ENCODE measurements at regions not wholly inside any gene's neighbourhood (a gene's known extent, or its start where the extent isn't known, plus 50 kb on each side); places are given as distances from the start of the nearest gene placed in this dataset.

GRCh38 chr2:63767307-63767706, 74.4 kb upstream of the UGP2 start:
- intact Hi-C loops (cut with DNase I) = no loop called here
- DNase-seq (no peak), ATAC-seq (no peak)

DNA sequence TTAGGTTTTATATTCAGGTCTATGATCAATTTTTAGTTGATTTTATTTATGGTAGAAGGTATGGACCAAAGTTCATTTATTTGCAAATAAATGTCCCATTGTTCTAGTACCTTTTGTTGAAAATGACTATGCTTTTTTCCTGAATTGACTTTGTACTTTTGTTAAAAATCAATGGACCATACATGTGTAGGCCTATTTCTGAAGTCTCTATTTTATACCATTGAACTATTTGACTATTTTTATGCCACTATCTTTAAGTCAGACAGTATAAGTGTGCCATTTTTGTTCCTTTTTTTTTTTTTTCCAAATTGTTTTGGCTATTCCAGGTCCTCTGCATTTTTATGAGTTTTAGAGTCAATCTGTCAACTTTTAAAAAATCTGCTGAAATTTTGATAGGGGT, 73.6 kb upstream of the UGP2 start:
- DNase-seq (no peak), ATAC-seq (no peak)
- intact Hi-C loops (cut with DNase I) = no loop called here

- ATAC-seq (no peak), DNase-seq (no peak)
- intact Hi-C loops (cut with DNase I) = no loop called here
Observed at GRCh38 chr2:63769915-63770314, 71.8 kb upstream of the UGP2 start.

- intact Hi-C loops (cut with DNase I) = no loop called here
- ATAC-seq = no peak
Observed at GRCh38 chr2:63772061-63772460, 69.6 kb upstream of the UGP2 start.

GRCh38 chr2:63775191-63775590, 66.5 kb upstream of the UGP2 start:
- intact Hi-C loops (cut with DNase I) = no loop called here
- ATAC-seq = no peak

More at GRCh38 chr2:63772061-63772460, 69.6 kb upstream of the UGP2 start:
- no peak for DNase-seq

DNA sequence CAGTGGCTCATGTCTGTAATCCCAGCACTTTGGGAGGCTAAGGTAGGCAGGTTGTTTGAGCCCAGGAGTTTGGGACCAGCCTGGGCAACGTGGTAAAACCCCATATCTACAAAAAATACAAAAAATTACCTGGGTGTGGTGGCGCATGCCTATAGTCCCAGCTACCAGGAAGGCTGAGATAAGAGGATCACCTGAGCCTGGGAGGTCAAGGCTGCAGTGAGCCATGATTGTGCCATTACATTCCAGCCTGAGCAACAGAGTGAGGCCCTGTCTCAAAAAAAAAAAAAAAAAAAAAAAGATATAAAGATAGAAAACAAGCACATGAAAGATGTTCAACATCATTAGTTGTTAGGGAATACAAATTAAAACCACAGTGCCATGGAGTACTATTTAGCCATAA, 65.3 kb upstream of the UGP2 start:
- DNase-seq = no peak
- ATAC-seq = no peak
- intact Hi-C loops (cut with DNase I) = no loop called here

More at GRCh38 chr2:63775191-63775590, 66.5 kb upstream of the UGP2 start:
- DNase-seq = no peak

DNA sequence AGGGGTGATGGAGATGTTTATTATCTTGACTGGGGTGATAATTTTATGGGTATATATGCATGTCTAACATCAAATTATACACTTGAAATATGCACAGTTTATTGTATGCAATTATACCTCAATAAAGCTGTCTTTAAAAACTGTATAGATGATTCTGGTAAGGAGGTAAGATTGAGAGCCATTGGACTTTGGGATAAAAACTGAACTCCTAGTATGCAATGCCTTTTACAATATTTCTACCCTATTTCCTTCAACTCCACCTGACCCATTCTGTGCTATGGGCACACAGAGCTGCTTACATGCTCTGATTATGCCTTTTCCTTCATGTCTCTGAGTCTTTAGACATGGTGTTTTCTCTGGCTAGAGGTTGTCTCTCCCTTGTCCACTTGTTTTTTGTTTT, 63.9 kb upstream of the UGP2 start:
- ATAC-seq (no peak), DNase-seq (no peak)
- intact Hi-C loops (cut with DNase I) = no loop called here

DNA sequence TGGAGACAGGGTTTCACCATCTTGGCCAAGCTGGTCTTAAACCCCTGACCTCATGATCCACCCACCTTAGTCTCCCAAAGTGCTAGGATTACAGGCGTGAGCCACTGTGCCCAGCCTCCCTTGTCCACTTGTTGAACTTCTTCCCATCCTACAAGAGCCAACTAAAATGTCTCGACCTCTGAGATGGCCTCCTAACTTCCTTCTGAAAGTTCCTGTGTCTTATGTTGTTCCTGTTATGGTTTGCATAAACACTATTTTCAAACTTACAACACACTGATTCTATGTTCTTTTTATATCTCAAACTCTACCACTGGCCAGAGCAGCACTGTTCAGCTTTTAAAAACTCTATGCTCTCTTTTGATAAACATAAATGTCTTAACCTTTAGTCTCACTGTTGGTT, 63.3 kb upstream of the UGP2 start:
- intact Hi-C loops (cut with DNase I) = no loop called here
- ATAC-seq = no peak
- no peak for DNase-seq

DNA sequence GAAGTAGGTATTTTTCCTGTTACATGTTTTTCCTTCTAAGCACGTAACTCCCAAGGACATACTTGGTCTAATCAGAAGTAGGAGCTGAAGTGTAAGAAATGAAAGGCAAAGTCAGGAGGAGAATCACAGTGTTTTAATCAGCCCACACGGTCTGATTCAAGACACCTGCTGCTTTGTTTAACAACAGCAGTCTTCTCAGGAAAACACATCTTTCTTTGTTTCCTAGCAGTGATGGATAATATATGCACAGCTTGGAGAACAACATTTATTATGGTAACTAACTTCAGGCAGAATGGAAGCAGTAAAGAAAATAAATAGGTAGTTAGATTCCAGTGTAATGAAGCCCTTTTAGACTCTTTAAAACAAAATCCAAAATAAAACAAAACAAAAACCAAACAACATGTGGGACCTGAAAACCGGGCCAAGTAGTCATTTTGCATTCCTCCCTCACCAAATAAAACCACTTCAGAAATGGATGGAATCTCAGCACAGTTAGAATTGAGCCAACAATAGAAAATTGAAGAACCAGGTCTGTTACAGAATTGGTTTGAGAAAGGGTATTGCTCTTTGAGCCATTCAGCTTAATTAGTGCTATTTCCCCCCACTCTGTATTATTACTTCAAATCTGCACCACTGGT, 61.1 kb upstream of the UGP2 start:
- intact Hi-C loops (cut with DNase I) = no loop called here
- DNase-seq (no peak), ATAC-seq (no peak)

DNA sequence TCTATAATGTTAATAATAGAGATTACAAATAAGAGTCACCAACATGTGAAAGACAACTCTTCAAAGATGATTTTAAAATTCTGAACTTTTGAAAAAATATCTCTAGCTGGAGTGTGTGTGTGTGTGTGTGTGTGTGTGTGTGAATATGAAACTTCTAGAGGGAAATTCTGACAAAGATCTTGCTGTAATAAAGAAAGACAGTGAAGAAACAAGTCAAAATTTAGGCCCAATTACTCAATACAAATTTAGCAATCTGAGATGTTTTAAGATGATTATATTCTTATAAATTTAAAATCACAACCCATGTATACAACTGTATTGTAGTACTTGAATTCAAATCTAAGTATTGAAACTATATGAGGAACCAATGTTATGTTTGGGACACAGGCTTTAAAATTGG, 57.2 kb upstream of the UGP2 start:
- no peak for ATAC-seq
- DNase-seq = no peak
- intact Hi-C loops (cut with DNase I) = no loop called here

DNA sequence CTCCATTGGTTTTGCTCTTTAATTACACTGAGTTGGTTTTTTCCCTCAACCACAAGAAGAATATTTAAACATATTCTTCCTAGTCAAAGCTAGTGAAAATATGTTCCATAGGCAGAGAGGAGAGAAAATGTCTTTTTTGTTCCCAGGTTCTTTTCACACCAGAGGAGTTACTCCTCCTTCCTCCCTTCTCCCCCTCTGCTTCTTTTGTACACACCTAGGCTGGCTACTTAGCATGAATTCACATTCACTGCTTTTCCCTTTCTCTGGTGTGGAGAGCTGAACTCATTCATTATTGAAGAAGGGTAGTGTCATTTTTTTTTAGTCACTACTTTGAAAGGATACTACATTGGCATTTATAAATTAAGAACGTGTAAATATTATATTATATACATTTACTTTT, 56.6 kb upstream of the UGP2 start:
- intact Hi-C loops (cut with DNase I) = no loop called here
- DNase-seq (no peak), ATAC-seq (no peak)

- intact Hi-C loops (cut with DNase I) = no loop called here
- no peak for ATAC-seq
- no peak for DNase-seq
Observed at GRCh38 chr2:63786471-63786870, 55.2 kb upstream of the UGP2 start.

DNA sequence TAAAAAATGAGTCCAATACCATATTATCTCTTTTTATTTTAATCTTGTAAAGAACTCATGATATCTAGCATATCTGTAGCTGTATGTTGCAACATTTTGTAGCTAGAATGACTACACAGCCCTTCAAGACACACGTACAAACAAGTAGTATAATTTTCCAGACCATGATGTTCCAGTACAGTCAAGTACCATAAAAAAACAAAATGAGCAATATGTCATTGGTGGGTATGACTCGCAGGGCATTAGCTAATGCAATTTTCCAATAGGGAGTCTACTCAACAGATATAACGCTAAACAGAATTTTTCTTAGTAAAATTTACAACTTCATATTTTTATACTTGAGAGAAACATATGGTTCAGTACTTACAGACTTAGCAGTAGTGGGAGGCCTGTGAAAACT, 53.6 kb upstream of the UGP2 start:
- ATAC-seq = peak in 1 of 2 donors; percentile 61
- DNase-seq = no peak
- intact Hi-C loops (cut with DNase I) = no loop called here

GRCh38 chr2:63789338-63790020, 52.2 kb upstream of the UGP2 start:
- DNase-seq (no peak), ATAC-seq (no peak)
- intact Hi-C loops (cut with DNase I) = no loop called here

DNA sequence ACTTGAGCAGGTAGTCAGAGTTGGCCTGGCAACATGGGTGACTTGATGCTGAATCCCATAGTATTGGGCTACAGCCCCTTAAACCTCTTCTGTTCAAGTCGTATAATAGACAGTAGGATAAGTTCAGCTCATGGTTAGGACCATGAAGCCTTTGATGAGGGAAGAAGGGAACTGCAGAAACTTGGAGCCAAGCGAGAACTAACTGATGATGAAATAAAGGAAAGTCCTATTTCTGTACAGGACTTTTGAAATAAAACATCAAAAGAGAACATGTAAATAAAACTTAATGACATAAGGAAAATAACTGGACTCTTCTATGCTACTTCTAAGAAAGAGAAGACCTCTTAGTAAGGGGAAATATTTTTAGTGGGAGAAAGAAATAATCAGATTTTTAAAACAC, 51.2 kb upstream of the UGP2 start:
- DNase-seq (no peak), ATAC-seq (peak in 1 of 2 donors; percentile 30)
- intact Hi-C loops (cut with DNase I) = no loop called here

- ATAC-seq (peak; percentile 68 to 90), DNase-seq (peak; percentile 21)
- intact Hi-C loops (cut with DNase I) = no loop called here
Observed at GRCh38 chr2:63790906-63791305, 50.8 kb upstream of the UGP2 start.

- DNase-seq (no peak), ATAC-seq (peak; percentile 15 to 50)
- intact Hi-C loops (cut with DNase I) = no loop called here
Observed at GRCh38 chr2:63791387-63791786, 50.3 kb upstream of the UGP2 start.
